ENCODE measurements at regions not wholly inside any gene's neighbourhood (a gene's known extent, or its start where the extent isn't known, plus 50 kb on each side); places are given as distances from the start of the nearest gene placed in this dataset.

DNA sequence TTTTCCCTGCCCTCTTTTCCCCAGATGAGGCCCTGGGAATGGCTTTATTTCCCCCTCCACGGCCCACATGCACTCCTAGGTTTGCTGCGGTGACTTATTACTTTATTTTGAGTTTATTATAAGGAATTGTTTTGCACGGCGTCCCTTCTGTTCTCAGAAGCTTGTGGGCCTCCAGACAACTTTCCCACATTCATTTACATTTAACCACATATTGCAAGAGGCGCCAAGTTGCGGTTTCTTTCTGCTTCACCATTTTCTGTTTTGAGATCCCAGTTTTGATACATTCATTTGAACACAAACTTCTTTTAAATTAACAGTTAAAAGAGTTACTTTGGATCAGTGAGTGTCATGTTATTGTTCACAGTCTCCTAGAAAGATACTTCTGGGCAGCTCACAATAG is 532.5 kb upstream of the MGMT start:
- TF ChIP-seq, protein P1, sequence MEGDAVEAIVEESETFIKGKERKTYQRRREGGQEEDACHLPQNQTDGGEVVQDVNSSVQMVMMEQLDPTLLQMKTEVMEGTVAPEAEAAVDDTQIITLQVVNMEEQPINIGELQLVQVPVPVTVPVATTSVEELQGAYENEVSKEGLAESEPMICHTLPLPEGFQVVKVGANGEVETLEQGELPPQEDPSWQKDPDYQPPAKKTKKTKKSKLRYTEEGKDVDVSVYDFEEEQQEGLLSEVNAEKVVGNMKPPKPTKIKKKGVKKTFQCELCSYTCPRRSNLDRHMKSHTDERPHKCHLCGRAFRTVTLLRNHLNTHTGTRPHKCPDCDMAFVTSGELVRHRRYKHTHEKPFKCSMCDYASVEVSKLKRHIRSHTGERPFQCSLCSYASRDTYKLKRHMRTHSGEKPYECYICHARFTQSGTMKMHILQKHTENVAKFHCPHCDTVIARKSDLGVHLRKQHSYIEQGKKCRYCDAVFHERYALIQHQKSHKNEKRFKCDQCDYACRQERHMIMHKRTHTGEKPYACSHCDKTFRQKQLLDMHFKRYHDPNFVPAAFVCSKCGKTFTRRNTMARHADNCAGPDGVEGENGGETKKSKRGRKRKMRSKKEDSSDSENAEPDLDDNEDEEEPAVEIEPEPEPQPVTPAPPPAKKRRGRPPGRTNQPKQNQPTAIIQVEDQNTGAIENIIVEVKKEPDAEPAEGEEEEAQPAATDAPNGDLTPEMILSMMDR (IDR thresholded peaks at IDR 0.05): no peak
- TF ChIP-seq POLR2A (IDR thresholded peaks at IDR 0.05): no peak

Measured in lower leg skin (tissue), 3 donors.